HG03439 (cell line): ENCODE measurements at regions not wholly inside any gene's neighbourhood (a gene's known extent, or its start where the extent isn't known, plus 50 kb on each side); places are given as distances from the start of the nearest gene placed in this dataset.

ENCODE experiments used
- ATAC-seq: cut with Tn5 transposase; IDR thresholded peaks from one replicate; pipeline ENCODE4 v1.9.1; 2021; ENCODE audit warnings: mild to moderate bottlenecking, moderate library complexity; ENCODE audit not compliant: unreplicated experiment

DNA sequence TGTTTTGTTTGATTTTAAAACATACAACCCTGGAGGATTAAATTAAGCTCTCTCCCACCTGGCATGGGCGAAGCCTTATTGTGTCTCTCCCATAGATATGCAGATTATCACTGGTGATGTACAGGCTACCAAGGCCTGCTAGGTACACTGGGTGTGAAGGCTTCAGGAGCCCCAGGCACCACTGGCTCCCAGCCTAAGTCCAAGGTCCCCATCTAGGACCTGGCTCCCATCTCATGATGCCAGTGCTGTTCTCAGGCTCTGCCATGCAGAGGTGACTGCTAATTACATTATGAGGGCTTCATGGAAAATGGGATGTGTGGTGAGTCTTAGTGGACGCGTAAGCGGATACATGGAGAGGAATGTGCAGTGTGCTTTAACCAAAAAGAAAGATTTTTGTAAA lies 201.2 kb upstream of the KLHL29 start:
- ATAC-seq: no peak

GRCh38 chr2:23198316-23199114 lies 186.5 kb upstream of the KLHL29 start:
- ATAC-seq: no peak

GRCh38 chr2:23199115-23199918 lies 185.7 kb upstream of the KLHL29 start:
- no peak for ATAC-seq

DNA sequence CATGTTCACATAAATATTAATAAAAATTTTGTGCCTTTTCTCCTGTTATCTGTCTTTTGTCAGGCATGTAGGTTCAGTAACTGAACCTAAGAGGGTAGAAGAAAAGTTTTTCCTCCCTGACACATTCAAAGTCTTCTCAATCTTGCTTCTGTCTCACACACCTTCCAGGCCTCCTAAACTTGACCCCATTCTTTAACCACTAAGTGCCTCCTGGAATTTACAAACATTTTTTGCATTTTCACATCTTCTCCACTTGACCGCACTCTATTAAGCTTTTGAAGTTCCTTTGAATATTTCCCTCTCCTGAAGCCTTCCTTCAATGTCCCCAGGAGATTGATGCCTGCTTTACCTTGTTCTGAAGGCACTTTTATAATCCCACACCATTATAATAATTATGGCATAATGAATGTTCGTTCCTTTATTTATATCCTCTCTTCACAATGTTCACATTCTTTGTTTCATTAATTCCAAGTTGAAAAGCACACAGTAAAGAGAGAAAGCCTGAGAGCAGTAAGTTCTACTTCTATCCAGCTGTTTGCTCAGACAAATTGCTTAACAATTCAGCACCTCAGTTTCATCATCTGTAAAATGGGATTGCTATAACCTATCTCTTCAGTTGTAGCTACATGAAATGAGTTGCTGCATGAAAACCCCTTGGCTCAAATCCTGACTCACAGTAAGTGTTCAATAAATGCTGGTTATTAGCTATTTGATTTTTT lies 184.8 kb upstream of the KLHL29 start:
- no peak for ATAC-seq

DNA sequence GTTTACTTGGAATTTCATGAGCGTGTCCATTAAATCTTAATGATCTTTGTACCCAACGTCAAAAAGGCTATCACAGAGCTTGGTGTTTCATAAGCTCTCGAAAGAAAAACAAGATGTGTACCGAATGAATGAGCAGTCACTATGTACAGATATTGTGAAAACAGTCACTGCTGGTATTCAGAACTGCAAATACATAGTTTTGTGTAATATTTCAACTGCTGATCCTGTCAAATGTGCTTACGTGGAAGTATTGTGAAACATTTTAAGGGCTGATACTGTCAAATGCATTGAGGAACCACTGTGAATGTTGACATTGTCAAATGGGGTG lies 184.2 kb upstream of the KLHL29 start:
- ATAC-seq: no peak

- no peak for ATAC-seq
These were observed 181.6 kb upstream of the KLHL29 start for GRCh38 chr2:23203383-23203782.

DNA sequence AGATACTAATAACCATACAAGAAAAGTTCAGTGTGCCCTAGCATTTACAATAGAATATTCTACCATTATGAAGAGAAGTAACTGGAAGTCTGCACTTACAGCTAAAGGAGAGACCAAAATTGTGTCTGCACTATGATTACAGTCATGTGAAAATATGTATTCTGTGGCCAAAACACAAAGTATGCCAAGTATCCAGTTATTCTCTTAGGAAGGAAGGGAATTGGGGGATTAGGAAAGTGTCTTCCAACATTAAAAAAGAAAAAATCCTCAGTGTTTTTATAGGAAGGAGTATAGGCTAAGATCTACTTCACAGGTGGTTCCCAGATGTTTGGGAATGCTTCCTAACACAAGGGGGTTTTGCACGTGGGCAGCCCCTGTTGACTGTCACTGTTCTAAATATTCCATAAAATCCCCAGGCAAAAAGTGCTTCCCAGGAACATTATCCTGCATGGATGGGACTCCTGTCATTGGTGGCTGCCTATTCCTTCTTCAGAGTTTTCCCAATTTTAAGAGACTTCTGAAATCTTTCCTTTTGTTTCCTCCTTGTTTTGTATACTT lies 180.2 kb upstream of the KLHL29 start:
- no peak for ATAC-seq

GRCh38 chr2:23206650-23207049 lies 178.3 kb upstream of the KLHL29 start:
- ATAC-seq: no peak

GRCh38 chr2:23207871-23208270 lies 177.1 kb upstream of the KLHL29 start:
- ATAC-seq: no peak

GRCh38 chr2:23208339-23208738 lies 176.6 kb upstream of the KLHL29 start:
- no peak for ATAC-seq

GRCh38 chr2:23209059-23209458 lies 175.9 kb upstream of the KLHL29 start:
- no peak for ATAC-seq

DNA sequence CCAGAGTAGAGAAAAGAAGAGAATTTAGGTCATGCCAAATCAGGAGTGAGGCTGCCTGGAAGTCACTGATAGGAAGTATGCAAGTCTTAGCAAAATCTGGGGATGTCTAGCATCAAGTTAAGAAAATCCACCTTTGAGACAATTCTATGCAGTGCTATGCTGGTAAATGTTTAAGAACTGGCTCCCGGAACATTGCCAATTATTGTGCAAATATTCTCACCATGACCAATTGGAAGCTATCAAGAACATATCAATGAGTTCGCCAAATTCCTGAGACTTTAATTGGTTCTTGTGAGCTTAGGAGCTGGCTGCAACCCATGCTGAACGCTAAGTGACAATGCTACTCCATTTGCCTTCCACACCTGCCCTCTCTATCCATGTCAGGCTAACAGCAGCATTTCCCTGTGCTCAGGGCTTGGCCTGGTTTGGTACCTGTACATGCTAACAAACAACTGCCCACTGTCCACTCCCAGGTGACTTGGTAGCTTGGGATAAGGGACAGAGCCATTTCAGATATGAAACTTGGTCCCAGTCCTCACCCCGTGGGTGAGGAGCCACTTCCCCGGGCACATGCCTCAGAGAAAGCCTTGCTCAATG lies 172.9 kb upstream of the KLHL29 start:
- no peak for ATAC-seq

DNA sequence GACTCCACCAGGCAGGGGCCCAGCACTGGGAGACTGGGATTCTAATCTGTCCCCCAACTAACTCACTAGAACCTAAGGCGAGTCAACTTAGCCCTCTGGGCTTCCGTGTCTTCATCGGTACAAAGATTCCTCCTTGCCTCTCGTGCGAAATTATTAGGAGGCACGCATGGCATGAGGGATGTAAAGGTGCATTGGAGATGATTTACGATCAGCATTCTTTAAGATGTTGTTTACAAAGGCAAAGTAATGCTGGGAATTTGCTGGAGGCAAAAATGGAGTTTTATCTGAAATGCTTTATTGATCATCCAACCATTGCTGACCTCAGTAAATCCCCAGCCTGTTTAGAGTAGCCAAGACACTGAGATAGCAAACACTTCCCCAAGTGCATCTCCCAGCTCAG lies 171.8 kb upstream of the KLHL29 start:
- ATAC-seq: no peak

DNA sequence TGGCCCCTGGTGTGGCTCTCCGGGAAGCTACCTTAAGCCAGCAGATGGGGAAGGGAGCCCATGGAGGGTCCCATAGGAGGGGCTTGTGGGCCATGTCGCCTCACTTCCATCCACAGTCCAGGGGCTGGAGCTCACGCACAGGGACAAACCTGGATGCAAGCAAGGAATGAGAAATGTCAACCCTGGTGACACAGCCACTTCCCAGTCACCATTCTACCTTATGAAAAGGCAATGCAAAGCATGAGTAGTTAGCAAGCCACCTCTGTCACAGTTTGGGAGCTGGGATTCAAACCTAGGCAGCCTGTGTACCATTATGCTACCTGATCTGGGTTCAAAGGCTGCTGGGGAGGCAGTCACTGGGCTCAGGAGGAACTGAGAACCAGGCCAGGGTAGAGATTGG lies 170.0 kb upstream of the KLHL29 start:
- no peak for ATAC-seq

- no peak for ATAC-seq
These were observed 165.3 kb upstream of the KLHL29 start for GRCh38 chr2:23219666-23220065.

DNA sequence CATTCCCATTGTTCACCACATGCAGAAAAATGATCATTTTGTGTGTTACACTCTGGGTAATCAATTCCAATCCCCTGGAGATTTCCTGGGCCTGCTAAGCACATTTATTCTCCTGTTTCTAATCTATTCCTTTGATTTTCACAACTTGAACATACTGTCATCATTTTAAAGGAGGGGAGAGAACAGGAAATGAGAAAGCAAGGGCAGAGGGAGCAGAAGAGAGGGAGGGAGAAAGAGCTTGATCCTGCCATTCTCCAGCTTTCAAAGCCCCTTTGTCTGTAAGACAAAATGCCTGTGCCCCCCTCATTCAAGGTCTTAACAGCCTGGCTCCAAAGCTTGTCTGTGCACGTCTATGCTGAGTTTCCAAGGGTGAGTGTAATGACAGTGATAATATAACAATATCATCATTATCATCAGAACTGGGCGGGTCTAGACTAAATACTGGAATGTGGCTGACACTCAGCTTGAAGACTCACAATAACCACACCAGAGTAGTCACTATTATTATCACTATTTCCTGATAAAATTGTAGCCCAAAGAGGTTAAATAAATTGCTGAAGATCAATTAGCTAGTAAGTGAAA lies 164.4 kb upstream of the KLHL29 start:
- ATAC-seq: no peak

DNA sequence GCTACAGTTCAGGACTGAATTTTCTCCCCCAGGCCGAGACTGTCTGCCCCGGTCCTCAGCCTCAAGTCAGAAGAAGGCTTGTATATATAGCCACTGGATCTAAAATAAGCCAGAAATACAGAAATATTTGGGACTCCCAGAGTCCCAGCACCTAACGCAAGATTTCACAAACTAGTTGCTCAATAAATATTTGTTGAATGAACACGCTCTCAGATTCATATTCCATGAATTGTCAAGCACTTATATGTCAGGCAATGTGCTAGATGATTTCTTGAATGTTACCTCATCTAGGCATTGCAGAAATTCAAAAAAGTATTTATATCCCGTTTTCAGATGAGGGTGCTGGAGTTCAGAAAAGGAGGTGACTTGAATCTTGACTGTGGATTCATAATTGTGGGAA lies 163.7 kb upstream of the KLHL29 start:
- ATAC-seq: no peak

- no peak for ATAC-seq
These were observed 163.1 kb upstream of the KLHL29 start for GRCh38 chr2:23221901-23222300.

DNA sequence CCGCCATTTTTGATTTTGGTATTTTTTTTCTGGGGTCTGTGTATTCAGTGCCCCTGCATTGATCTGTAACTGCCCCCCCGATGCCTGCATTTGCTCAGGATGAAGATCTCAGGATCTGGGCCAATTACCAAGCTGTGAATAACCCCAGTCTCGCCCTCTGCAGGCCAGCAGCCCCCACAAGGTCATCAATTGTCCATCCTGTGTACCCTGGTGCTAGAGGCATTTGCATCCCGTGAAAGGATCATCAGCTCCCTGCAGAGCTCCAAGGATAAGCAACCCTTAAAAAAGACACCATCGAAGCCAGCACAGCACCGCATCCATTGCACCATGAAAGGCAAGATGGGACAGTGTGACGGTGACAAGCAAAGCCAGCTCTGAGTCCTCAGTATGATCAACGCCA lies 154.1 kb upstream of the KLHL29 start:
- ATAC-seq: no peak

DNA sequence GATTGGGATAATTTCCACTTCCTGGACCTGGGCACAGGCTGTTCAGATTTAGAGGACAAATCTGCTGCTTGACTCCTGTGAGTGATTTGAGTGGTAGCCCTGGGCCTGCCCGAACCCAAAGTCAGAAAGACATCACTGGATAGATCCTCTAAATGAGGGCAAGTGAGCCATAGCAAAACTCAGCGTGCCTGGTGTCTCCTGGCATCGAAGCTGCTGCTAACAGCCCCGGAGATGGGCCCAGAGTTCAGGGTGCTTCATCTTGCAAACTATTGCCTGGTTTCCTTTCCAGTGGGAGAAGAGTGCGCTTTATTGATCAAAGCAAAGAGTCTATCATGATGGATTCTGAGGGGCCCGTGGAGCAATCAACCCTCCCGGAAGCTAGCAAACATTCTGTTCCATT lies 153.1 kb upstream of the KLHL29 start:
- no peak for ATAC-seq

DNA sequence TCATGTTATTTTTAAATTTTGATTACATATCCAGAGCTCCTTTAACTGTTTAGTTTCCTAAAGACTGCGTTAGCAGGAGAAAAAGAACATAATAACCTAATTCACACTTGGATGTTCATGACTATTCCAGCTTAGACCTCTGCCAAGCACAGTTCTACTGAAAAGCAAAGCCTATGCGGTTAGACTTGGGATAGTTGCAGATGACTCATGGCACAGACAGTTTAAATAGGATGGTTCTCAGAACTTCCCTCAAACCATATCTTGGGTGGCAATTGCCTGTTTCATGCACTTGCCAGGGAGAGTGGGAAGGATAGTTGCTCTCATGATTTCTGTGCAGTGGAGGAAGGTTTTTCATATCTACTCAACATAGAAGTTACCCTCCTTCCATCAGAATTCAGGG lies 149.7 kb upstream of the KLHL29 start:
- ATAC-seq: no peak
